Naive thymus-derived CD4-positive, alpha-beta T cell (primary cell): ENCODE measurements at regions not wholly inside any gene's neighbourhood (a gene's known extent, or its start where the extent isn't known, plus 50 kb on each side); places are given as distances from the start of the nearest gene placed in this dataset.
"Not testable (repeated sequence)": the region's sequence is repeated elsewhere in the genome, so short reads cannot be mapped to it uniquely, and the experiment has no call there.

Source experiments
- ATAC-seq: fragments of 150-1000 bp; cut with Tn5 transposase; 2 replicates; pipeline ENCODE4 v1.10.0; 2021; ENCODE audit warnings: mild to moderate bottlenecking, moderate library complexity
- CTCF ChIA-PET: fragments of 350-600 bp; sonication (Branson Sonifier 250); formaldehyde crosslinking; loops from one replicate; lab custom pipeline; 2021; ENCODE audit warnings: antibody characterized with exemption; lab: Charles Lee
- POLR2A ChIA-PET: fragments of 350-600 bp; sonication (Branson Sonifier 250); formaldehyde crosslinking; loops from one replicate; lab custom pipeline; 2021; ENCODE audit warnings: antibody characterized with exemption, inconsistent platforms; lab: Charles Lee
- DNase-seq, 9 donors: peaks; one replicate each; pipeline versions ENCODE4 v3.0.0 to v3.0.0-alpha.2; 2020 to 2022; ENCODE audit warnings: mixed read lengths in 1 of 9
- H3K27ac ChIP-seq: one replicate; pipeline ENCODE4 v1.7.0; 2013; ENCODE audit warnings: mild to moderate bottlenecking, low read depth, low read length, moderate library complexity
- H3K27me3 ChIP-seq, 2 donors: one replicate each; pipeline ENCODE4 v1.7.0; 2013; ENCODE audit warnings: low read length in 2 of 2, mild to moderate bottlenecking in 2 of 2, moderate library complexity in 2 of 2; ENCODE audit not compliant: control insufficient read depth in 2 of 2, insufficient read depth in 2 of 2
- H3K36me3 ChIP-seq, 3 experiments: 1 replicate in 2 of 3; 2 replicates in 1 of 3; pipeline ENCODE4 v1.7.0; 2013; ENCODE audit warnings: low read length in 3 of 3, mild to moderate bottlenecking in 3 of 3, moderate library complexity in 1 of 3; ENCODE audit not compliant: insufficient read depth in 3 of 3, control insufficient read depth in 2 of 3
- H3K4me1 ChIP-seq, 2 donors: one replicate each; pipeline ENCODE4 v1.7.0; 2013; ENCODE audit warnings: low read length in 2 of 2, mild to moderate bottlenecking in 2 of 2, moderate library complexity in 1 of 2; ENCODE audit not compliant: control insufficient read depth in 2 of 2, insufficient read depth in 2 of 2
- H3K4me3 ChIP-seq: 2 replicates; pipeline ENCODE4 v1.7.0; 2013; ENCODE audit warnings: mild to moderate bottlenecking, low read length
- H3K9me3 ChIP-seq, 3 experiments: 1 replicate in 2 of 3; 2 replicates in 1 of 3; pipeline ENCODE4 v1.7.0; 2013; ENCODE audit warnings: low read length in 3 of 3; ENCODE audit not compliant: control insufficient read depth in 2 of 3
- H3K27ac Mint-ChIP-seq, 9 donors: one replicate each; pipeline ENCODE4 v1.8.0; 2020 to 2022; ENCODE audit warnings: mixed read lengths in 9 of 9, mild to moderate bottlenecking in 8 of 9, moderate library complexity in 5 of 9, inconsistent platforms in 2 of 9
- H3K27me3 Mint-ChIP-seq, 5 donors: one replicate each; pipeline ENCODE4 v1.8.0; 2021 to 2022; ENCODE audit warnings: mixed read lengths in 5 of 5, mild to moderate bottlenecking in 1 of 5
- H3K36me3 Mint-ChIP-seq, 5 donors: one replicate each; pipeline ENCODE4 v1.8.0; 2020 to 2022; ENCODE audit warnings: mixed read lengths in 5 of 5, mild to moderate bottlenecking in 3 of 5, inconsistent platforms in 1 of 5
- H3K4me1 Mint-ChIP-seq, 7 donors: one replicate each; pipeline ENCODE4 v1.8.0; 2020 to 2022; ENCODE audit warnings: mixed read lengths in 7 of 7, mild to moderate bottlenecking in 3 of 7, inconsistent platforms in 1 of 7
- H3K4me3 Mint-ChIP-seq, 10 donors: one replicate each; pipeline ENCODE4 v1.8.0; 2020 to 2022; ENCODE audit warnings: mild to moderate bottlenecking in 10 of 10, mixed read lengths in 10 of 10, moderate library complexity in 6 of 10, inconsistent platforms in 2 of 10
- H3K9me3 Mint-ChIP-seq, 11 donors: one replicate each; pipeline ENCODE4 v1.8.0; 2020 to 2022; ENCODE audit warnings: mixed read lengths in 11 of 11, mild to moderate bottlenecking in 4 of 11, inconsistent platforms in 1 of 11, moderate library complexity in 1 of 11
- intact Hi-C, 2 donors: fragments of 100-400 bp; cut with micrococcal nuclease; formaldehyde crosslinking; loops; one replicate each; pipeline ENCODE4 v1.15.1; 2023

- H3K27me3 Mint-ChIP-seq: no peaks in the 10 kb centered on the region
- POLR2A ChIA-PET: no interaction called here
- CTCF ChIA-PET: interaction anchor here (0.6 kb wide), 1 partner anchor 1799 kb away, joined by 3 read pairs; no protein-coding TSS in a partner anchor
- H3K27me3 ChIP-seq: no peaks in the 10 kb centered on the region
- no peak overlapping the region for H3K4me3 ChIP-seq
- no peak overlapping the region for H3K27ac Mint-ChIP-seq
- H3K4me1 Mint-ChIP-seq: no peaks in the 10 kb centered on the region
- H3K4me1 ChIP-seq: no peaks in the 10 kb centered on the region
- peaks cover 0 to 8% (median 0%) of the 10 kb centered on the region in 3 experiments for H3K9me3 ChIP-seq
- H3K36me3 Mint-ChIP-seq: no peaks in the 10 kb centered on the region
- no peak overlapping the region for H3K27ac ChIP-seq
- intact Hi-C loops: no loop called here
- DNase-seq: no peak
- H3K9me3 Mint-ChIP-seq: peaks cover 0 to 6% (median 0%) of the 10 kb centered on the region in 11 donors
- no peak overlapping the region for H3K4me3 Mint-ChIP-seq
- no peaks in the 10 kb centered on the region for H3K36me3 ChIP-seq
- no peak for ATAC-seq
Observed at GRCh38 chr5:84961193-84961592, 576.5 kb upstream of the EDIL3 start.

GRCh38 chr5:84961903-84962302, 577.2 kb upstream of the EDIL3 start:
- H3K36me3 ChIP-seq: no peaks in the 10 kb centered on the region
- intact Hi-C loops: no loop called here

GRCh38 chr5:84983093-84983492, 598.4 kb upstream of the EDIL3 start:
- Histone ChIP-seq H3K9me3 (no peaks in the 10 kb centered on the region), H3K4me3 (no peak overlapping the region), H3K27ac (no peak overlapping the region), H3K27me3 (no peaks in the 10 kb centered on the region), H3K4me1 (no peaks in the 10 kb centered on the region), H3K36me3 (no peaks in the 10 kb centered on the region)
- no peak overlapping the region for H3K4me3 Mint-ChIP-seq
- intact Hi-C loops: no loop called here
- H3K27ac Mint-ChIP-seq: no peak overlapping the region
- H3K4me1 Mint-ChIP-seq: no peaks in the 10 kb centered on the region
- no peaks in the 10 kb centered on the region for H3K36me3 Mint-ChIP-seq
- CTCF ChIA-PET: no interaction called here
- POLR2A ChIA-PET: no interaction called here
- no peak for DNase-seq
- no peaks in the 10 kb centered on the region for H3K27me3 Mint-ChIP-seq
- ATAC-seq: no peak
- H3K9me3 Mint-ChIP-seq: peaks cover 0 to 10% (median 0%) of the 10 kb centered on the region in 11 donors

More at GRCh38 chr5:84961903-84962302, 577.2 kb upstream of the EDIL3 start:
- ChIA-PET CTCF (no interaction called here), POLR2A (no interaction called here)
- Histone ChIP-seq H3K27me3 (no peaks in the 10 kb centered on the region), H3K27ac (no peak overlapping the region), H3K4me3 (no peak overlapping the region), H3K9me3 (peaks cover 0 to 8% (median 0%) of the 10 kb centered on the region in 3 experiments), H3K4me1 (no peaks in the 10 kb centered on the region)
- Mint-ChIP-seq H3K27ac (no peak overlapping the region), H3K36me3 (no peaks in the 10 kb centered on the region), H3K4me3 (no peak overlapping the region), H3K4me1 (no peaks in the 10 kb centered on the region), H3K9me3 (peaks cover 0 to 6% (median 0%) of the 10 kb centered on the region in 11 donors), H3K27me3 (no peaks in the 10 kb centered on the region)
- no peak for DNase-seq
- ATAC-seq: no peak

GRCh38 chr5:84985148-84985547, 600.5 kb upstream of the EDIL3 start:
- POLR2A ChIA-PET: no interaction called here
- H3K4me1 Mint-ChIP-seq: no peaks in the 10 kb centered on the region
- no peak overlapping the region for H3K27ac Mint-ChIP-seq
- Histone ChIP-seq H3K4me3 (no peak overlapping the region), H3K4me1 (no peaks in the 10 kb centered on the region), H3K27me3 (no peaks in the 10 kb centered on the region), H3K9me3 (no peaks in the 10 kb centered on the region), H3K27ac (no peak overlapping the region), H3K36me3 (no peaks in the 10 kb centered on the region)
- no peaks in the 10 kb centered on the region for H3K36me3 Mint-ChIP-seq
- intact Hi-C loops: no loop called here
- CTCF ChIA-PET: no interaction called here
- H3K27me3 Mint-ChIP-seq: no peaks in the 10 kb centered on the region
- H3K9me3 Mint-ChIP-seq: peaks cover 0 to 7% (median 0%) of the 10 kb centered on the region in 11 donors
- ATAC-seq (no peak), DNase-seq (no peak)
- H3K4me3 Mint-ChIP-seq: no peak overlapping the region

- POLR2A ChIA-PET: no interaction called here
- no peaks in the 10 kb centered on the region for H3K4me1 Mint-ChIP-seq
- CTCF ChIA-PET: no interaction called here
Observed at GRCh38 chr5:84986688-84987087, 602.0 kb upstream of the EDIL3 start.

GRCh38 chr5:85000671-85001070, 616.0 kb upstream of the EDIL3 start:
- ChIA-PET POLR2A (no interaction called here), CTCF (no interaction called here)
- Mint-ChIP-seq H3K9me3 (peaks cover 0 to 10% (median 2%) of the 10 kb centered on the region in 11 donors), H3K27ac (no peak overlapping the region), H3K4me3 (no peak overlapping the region), H3K36me3 (no peaks in the 10 kb centered on the region), H3K4me1 (no peaks in the 10 kb centered on the region), H3K27me3 (no peaks in the 10 kb centered on the region)
- Histone ChIP-seq H3K27ac (no peak overlapping the region), H3K9me3 (no peaks in the 10 kb centered on the region), H3K36me3 (no peaks in the 10 kb centered on the region), H3K4me1 (no peaks in the 10 kb centered on the region), H3K27me3 (no peaks in the 10 kb centered on the region), H3K4me3 (no peak overlapping the region)
- DNase-seq: no peak
- ATAC-seq: no peak
- intact Hi-C loops: no loop called here

More at GRCh38 chr5:84986688-84987087, 602.0 kb upstream of the EDIL3 start:
- DNase-seq: no peak
- no peak overlapping the region for H3K4me3 Mint-ChIP-seq
- H3K9me3 ChIP-seq: no peaks in the 10 kb centered on the region
- no peaks in the 10 kb centered on the region for H3K27me3 ChIP-seq
- intact Hi-C loops: no loop called here
- no peaks in the 10 kb centered on the region for H3K27me3 Mint-ChIP-seq
- no peak overlapping the region for H3K4me3 ChIP-seq
- H3K27ac Mint-ChIP-seq: no peak overlapping the region
- no peaks in the 10 kb centered on the region for H3K9me3 Mint-ChIP-seq
- no peaks in the 10 kb centered on the region for H3K36me3 ChIP-seq
- no peak for ATAC-seq
- H3K4me1 ChIP-seq: no peaks in the 10 kb centered on the region
- no peak overlapping the region for H3K27ac ChIP-seq
- H3K36me3 Mint-ChIP-seq: no peaks in the 10 kb centered on the region

GRCh38 chr5:85002026-85002425, 617.3 kb upstream of the EDIL3 start:
- H3K4me3 ChIP-seq, ATAC-seq, H3K36me3 Mint-ChIP-seq, CTCF ChIA-PET, H3K4me3 Mint-ChIP-seq, H3K27me3 Mint-ChIP-seq, H3K27me3 ChIP-seq, H3K4me1 Mint-ChIP-seq, H3K27ac Mint-ChIP-seq, DNase-seq, H3K36me3 ChIP-seq, H3K9me3 ChIP-seq, H3K27ac ChIP-seq, intact Hi-C loops, POLR2A ChIA-PET, H3K4me1 ChIP-seq: not testable (repeated sequence)
- H3K9me3 Mint-ChIP-seq: peaks cover 0 to 10% (median 3%) of the 10 kb centered on the region in 11 donors
